ENCODE measurements at regions not wholly inside any gene's neighbourhood (a gene's known extent, or its start where the extent isn't known, plus 50 kb on each side); places are given as distances from the start of the nearest gene placed in this dataset.

GRCh38 chr5:156232251-156232869, 94.6 kb upstream of the SGCD start:
- DNase-seq = no peak

- DNase-seq = no peak
These were observed 89.6 kb upstream of the SGCD start for GRCh38 chr5:156237361-156237760.

- no peak for DNase-seq
These were observed 87.2 kb upstream of the SGCD start for GRCh38 chr5:156239800-156240199.

GRCh38 chr5:156240414-156240813, 86.5 kb upstream of the SGCD start:
- DNase-seq = no peak

GRCh38 chr5:156241266-156241665, 85.7 kb upstream of the SGCD start:
- DNase-seq = no peak

- no peak for DNase-seq
These were observed 81.1 kb upstream of the SGCD start for GRCh38 chr5:156245895-156246294.

GRCh38 chr5:156251076-156251475, 75.9 kb upstream of the SGCD start:
- DNase-seq = no peak

GRCh38 chr5:156253130-156253529, 73.8 kb upstream of the SGCD start:
- DNase-seq = no peak

GRCh38 chr5:156254196-156254595, 72.8 kb upstream of the SGCD start:
- no peak for DNase-seq

- DNase-seq = no peak
These were observed 70.3 kb upstream of the SGCD start for GRCh38 chr5:156256642-156257041.

GRCh38 chr5:156258934-156259333, 68.0 kb upstream of the SGCD start:
- DNase-seq = no peak

GRCh38 chr5:156259618-156260017, 67.3 kb upstream of the SGCD start:
- no peak for DNase-seq

GRCh38 chr5:156261275-156261939, 65.6 kb upstream of the SGCD start:
- no peak for DNase-seq

- DNase-seq = no peak
These were observed 55.4 kb upstream of the SGCD start for GRCh38 chr5:156271569-156271968.

- DNase-seq = no peak
These were observed 54.8 kb upstream of the SGCD start for GRCh38 chr5:156272139-156272538.

GRCh38 chr5:156273325-156273724, 53.6 kb upstream of the SGCD start:
- no peak for DNase-seq

- DNase-seq = no peak
These were observed 52.5 kb upstream of the SGCD start for GRCh38 chr5:156274453-156274852.
